Coronary artery (tissue), 2 donors: ENCODE measurements at regions not wholly inside any gene's neighbourhood (a gene's known extent, or its start where the extent isn't known, plus 50 kb on each side); places are given as distances from the start of the nearest gene placed in this dataset.

Source experiments
- DNase-seq: peaks from one replicate; pipeline ENCODE4 v3.0.0-alpha.2; 2017; ENCODE audit warnings: low spot score
- H3K27ac ChIP-seq, 2 donors: fragments of 200-600 bp; sonication (generic); one replicate each; pipeline ENCODE4 v1.5.1; 2016 to 2019
- H3K4me3 ChIP-seq: fragments of 200-600 bp; sonication (generic); 2 replicates; pipeline ENCODE4 v1.5.1; 2016; ENCODE audit warnings: mild to moderate bottlenecking, moderate library complexity
- CTCF ChIP-seq: fragments of 200-600 bp; sonication (generic); IDR thresholded peaks from one replicate; pipeline ENCODE4 v1.5.1; 2019; ENCODE audit warnings: antibody characterized with exemption

GRCh38 chr4:81604683-81605218, 133.0 kb upstream of the RASGEF1B start:
- no peak for DNase-seq
- no peak overlapping the region for H3K4me3 ChIP-seq
- H3K27ac ChIP-seq, result no peak overlapping the region
- no peak for TF ChIP-seq CTCF

GRCh38 chr4:81602854-81603253, 131.1 kb upstream of the RASGEF1B start:
- DNase-seq, result no peak
- H3K27ac ChIP-seq, result no peak overlapping the region

GRCh38 chr4:81601358-81601694, 129.6 kb upstream of the RASGEF1B start:
- TF ChIP-seq CTCF, result no peak
- Histone ChIP-seq H3K27ac (peak overlapping the region in 1 of 2 donors; percentile 47), H3K4me3 (no peak overlapping the region)
- DNase-seq, result no peak

More at GRCh38 chr4:81602854-81603253, 131.1 kb upstream of the RASGEF1B start:
- no peak overlapping the region for H3K4me3 ChIP-seq
- no peak for TF ChIP-seq CTCF

- TF ChIP-seq CTCF, result no peak
- no peak for DNase-seq
- H3K4me3 ChIP-seq, result peak overlapping the region; percentile 19
- peak overlapping the region in 1 of 2 donors; percentile 47 for H3K27ac ChIP-seq
Measured at GRCh38 chr4:81600520-81601357, 129.0 kb upstream of the RASGEF1B start.

- Histone ChIP-seq H3K27ac (no peak overlapping the region), H3K4me3 (no peak overlapping the region)
- TF ChIP-seq CTCF, result no peak
- no peak for DNase-seq
Measured at GRCh38 chr4:81599742-81600380, 128.2 kb upstream of the RASGEF1B start.

GRCh38 chr4:81595798-81596610, 124.3 kb upstream of the RASGEF1B start:
- no peak overlapping the region for H3K27ac ChIP-seq
- no peak for DNase-seq
- no peak for TF ChIP-seq CTCF
- no peak overlapping the region for H3K4me3 ChIP-seq
